ENCODE measurements at regions not wholly inside any gene's neighbourhood (a gene's known extent, or its start where the extent isn't known, plus 50 kb on each side); places are given as distances from the start of the nearest gene placed in this dataset.

- peak; percentile 95 for ATAC-seq
- peak; percentile 51 for DNase-seq (ENCODE audit: low read depth, low spot score)
- Histone ChIP-seq H3K4me1 (ENCODE audit: control insufficient read depth in 1 of 2, insufficient read depth in 2 of 2, low read length in 2 of 2) (no peaks in the 10 kb centered on the region), H4K20me1 (ENCODE audit: insufficient read depth) (no peaks in the 10 kb centered on the region; the same call in 1 of the 2 replicates), H3K9ac (ENCODE audit: low read length) (no peak overlapping the region), H3K4me3 (replicated peaks in 1 of 2; ENCODE audit: low read depth in 1 of 2, low read length in 2 of 2) (no peak overlapping the region), H3K79me2 (ENCODE audit: insufficient read depth, low read length) (no peaks in the 10 kb centered on the region), H3K4me2 (ENCODE audit: low read length) (no peak overlapping the region), H3K27ac (ENCODE audit: low read depth, low read length) (no peak overlapping the region), H3K36me3 (ENCODE audit: control insufficient read depth in 1 of 2, insufficient read depth in 2 of 2, low read length in 2 of 2) (no peaks in the 10 kb centered on the region), H3K27me3 (ENCODE audit: insufficient read depth, low read length) (no peaks in the 10 kb centered on the region), H3K9me3 (ENCODE audit: control insufficient read depth in 1 of 2, insufficient read depth in 1 of 2, low read depth in 1 of 2, low read length in 2 of 2) (no peaks in the 10 kb centered on the region), H2AFZ (ENCODE audit: low read depth, low read length, poor library complexity, severe bottlenecking) (no peak overlapping the region), H3K9me2 (ENCODE audit: insufficient read depth) (no peaks in the 10 kb centered on the region)
- intact Hi-C loops (cut with micrococcal nuclease) = loop anchor here (1.0 to 10.0 kb wide), 5 partner anchors 348 to 1156 kb away; no protein-coding TSS in a partner anchor
- TF ChIP-seq CTCF (IDR thresholded peaks at IDR 0.05 in 2 of 3, conservative IDR thresholded peaks at IDR 0.05 in 1 of 3; ENCODE audit: borderline replicate concordance in 1 of 3, insufficient read depth in 1 of 3, low read depth in 2 of 3, low read length in 2 of 3) (peak; percentile 62 to 89 (median 81); a peak in 5 of 6 replicates), RAD21 (IDR thresholded peaks at IDR 0.05; ENCODE audit: low read depth) (peak; percentile 86), CEBPB (IDR thresholded peaks at IDR 0.05; ENCODE audit: low read depth) (0 out of 2 replicates have a peak, but pooled peaks have one; percentile 20), SP1 (IDR thresholded peaks at IDR 0.05; ENCODE audit: low read depth) (no peak), ELF1 (IDR thresholded peaks at IDR 0.05; ENCODE audit: borderline replicate concordance, low read depth) (no peak)
- ChIA-PET CTCF (interaction anchor here (0.9 to 3.6 kb wide), 5 partner anchors 9 to 523 kb away, joined by 4 to 22 read pairs (median 5); no protein-coding TSS in a partner anchor), POLR2A (no interaction called here), RAD21 (ENCODE audit: low non-redundant PET in 1 of 2, low total read pairs in 2 of 2, uncharacterized antibody in 2 of 2, unreplicated experiment in 2 of 2) (no interaction called here)
- BruUV-seq (replicated peaks) = no TSS peak
Measured at GRCh38 chr7:112898432-112899290, 108.5 kb upstream of the TMEM168 start.
